HG02642 (cell line): ENCODE measurements at regions not wholly inside any gene's neighbourhood (a gene's known extent, or its start where the extent isn't known, plus 50 kb on each side); places are given as distances from the start of the nearest gene placed in this dataset.

Experiments
- ATAC-seq: cut with Tn5 transposase; IDR thresholded peaks from one replicate; pipeline ENCODE4 v1.9.1; 2021; ENCODE audit warnings: mild to moderate bottlenecking; ENCODE audit not compliant: unreplicated experiment, poor library complexity

DNA sequence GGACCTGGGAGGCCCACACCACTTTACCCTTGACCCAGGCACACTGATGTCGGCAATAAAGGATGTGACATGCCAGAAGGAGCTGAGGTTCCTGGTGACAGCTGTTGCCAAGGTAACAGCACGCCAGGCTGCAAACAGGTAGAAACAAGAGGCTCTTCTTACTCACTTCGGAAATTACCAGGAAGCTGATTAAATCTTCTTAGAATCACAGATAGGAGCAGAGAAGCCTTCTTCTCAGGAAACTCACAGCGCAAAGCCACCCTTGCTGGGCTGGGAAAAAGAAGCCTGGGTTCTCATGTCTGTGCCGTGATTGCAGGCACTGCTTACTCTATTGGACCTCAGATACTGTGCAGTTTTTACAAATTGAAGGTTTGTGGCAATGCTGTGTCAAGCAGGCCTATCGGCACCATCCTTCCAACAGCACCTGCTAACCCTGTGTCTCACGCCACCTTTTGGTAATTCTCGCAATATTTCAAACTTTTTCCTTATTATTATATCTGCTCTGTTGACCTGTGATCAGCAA lies 61.0 kb upstream of the TAF1B start:
- no peak for ATAC-seq

DNA sequence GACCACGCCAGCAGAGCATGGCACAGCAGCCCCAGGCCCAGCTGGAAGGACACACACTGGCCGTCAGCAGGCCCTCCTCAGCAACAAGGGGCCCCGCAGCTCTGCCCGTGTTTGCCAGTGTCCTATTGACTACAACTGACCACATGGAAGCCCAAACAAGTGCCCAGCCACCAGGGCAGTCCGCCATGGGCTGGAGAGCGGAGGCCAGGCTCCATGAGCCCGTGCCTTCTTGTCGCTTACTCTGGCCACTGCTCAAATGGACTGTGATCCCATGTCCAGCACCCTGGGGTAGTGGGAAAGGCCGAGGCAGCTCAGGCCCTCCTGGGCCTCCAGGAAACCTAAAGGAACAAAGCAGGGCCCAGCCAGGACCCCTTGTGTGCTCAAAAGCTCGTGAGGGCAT lies 53.9 kb upstream of the TAF1B start:
- ATAC-seq, result no peak

GRCh38 chr2:9790702-9791225 lies 52.5 kb upstream of the TAF1B start:
- no peak for ATAC-seq

GRCh38 chr2:9791711-9792110 lies 51.6 kb upstream of the TAF1B start:
- no peak for ATAC-seq

GRCh38 chr2:9793156-9793917 lies 49.9 kb upstream of the TAF1B start:
- ATAC-seq, result no peak
